Sigmoid colon (tissue), 6 donors: ENCODE measurements at regions not wholly inside any gene's neighbourhood (a gene's known extent, or its start where the extent isn't known, plus 50 kb on each side); places are given as distances from the start of the nearest gene placed in this dataset.
"Not testable (repeated sequence)": the region's sequence is repeated elsewhere in the genome, so short reads cannot be mapped to it uniquely, and the experiment has no call there.

Source experiments
- DNase-seq: peaks from one replicate; pipeline ENCODE4 v3.0.0-alpha.2; 2019
- H3K27ac ChIP-seq, 4 donors: fragments of 200-600 bp; sonication (generic); one replicate each; pipeline ENCODE4 v1.5.1; 2016 to 2019; ENCODE audit warnings: mild to moderate bottlenecking in 1 of 4
- H3K27me3 ChIP-seq, 3 donors: fragments of 200-600 bp; sonication (generic); one replicate each; pipeline ENCODE4 v1.5.1; 2019; ENCODE audit warnings: mild to moderate bottlenecking in 1 of 3
- H3K36me3 ChIP-seq, 4 donors: fragments of 200-600 bp; sonication (generic); one replicate each; pipeline ENCODE4 v1.5.1; 2016 to 2019
- H3K4me1 ChIP-seq, 4 donors: fragments of 200-600 bp; sonication (generic); one replicate each; pipeline ENCODE4 v1.5.1; 2017 to 2019
- H3K4me3 ChIP-seq, 4 donors: fragments of 200-600 bp; sonication (generic); one replicate each; pipeline ENCODE4 v1.5.1; 2017 to 2019; ENCODE audit warnings: mild to moderate bottlenecking in 2 of 4, moderate library complexity in 1 of 4
- H3K9me3 ChIP-seq, 4 donors: fragments of 200-600 bp in 3 of 4; sonication (generic) in 3 of 4; one replicate each; pipeline versions ENCODE4 v1.5.1 to v1.6.1; 2013 to 2019
- CTCF ChIP-seq, 4 experiments: fragments of 450-650 bp in 3 of 4; fragments of 200-600 bp in 1 of 4; IDR thresholded peaks; one replicate each; pipeline ENCODE4 v1.5.1; 2016 to 2019; ENCODE audit warnings: antibody characterized with exemption in 4 of 4, mild to moderate bottlenecking in 3 of 4, moderate library complexity in 2 of 4
- POLR2AphosphoS5 ChIP-seq, 4 donors: sonication (generic); formaldehyde crosslinking; IDR thresholded peaks; one replicate each; pipeline ENCODE4 v1.6.1; 2017; ENCODE audit warnings: antibody characterized with exemption in 4 of 4
- WGBS, 2 donors: extraction: QIAGEN DNeasy Blood & Tissue Kit; methylation state at CpG; one replicate each; pipeline ENCODE4 v1.1.7; 2013; 5-methylcytosine and 5-hydroxymethylcytosine counted together
- intact Hi-C: fragments of 100-400 bp; cut with DNase I; formaldehyde crosslinking; loops from one replicate; pipeline ENCODE4 v1.15.1; 2023
- donor health status: healthy with polysubstance abuse.
- donor health status: healthy.

- 58 to 71% methylated on average over 3 of the region's 3 CpGs for WGBS, 2 donors
- H3K4me1 ChIP-seq, H3K9me3 ChIP-seq, intact Hi-C loops, H3K27me3 ChIP-seq, DNase-seq, H3K27ac ChIP-seq, H3K36me3 ChIP-seq, H3K4me3 ChIP-seq: not testable (repeated sequence)
Observed at GRCh38 chr2:131665716-131666115, 138.0 kb downstream of the CCDC74A start.

- peak overlapping the region in 1 of 4 donors; percentile 56 for H3K27ac ChIP-seq
- 66 to 77% methylated on average over 5 of the region's 5 CpGs for WGBS, 2 donors
- DNase-seq, H3K27me3 ChIP-seq, H3K4me3 ChIP-seq, H3K36me3 ChIP-seq, H3K9me3 ChIP-seq, intact Hi-C loops: not testable (repeated sequence)
- H3K4me1 ChIP-seq = peaks cover 0 to 24% (median 19%) of the 10 kb centered on the region in 4 donors
Observed at GRCh38 chr2:131668794-131669540, 141.3 kb downstream of the CCDC74A start.

GRCh38 chr2:131671841-131672470 lies 144.3 kb downstream of the CCDC74A start:
- peaks cover 0 to 29% (median 22%) of the 10 kb centered on the region in 4 donors for H3K4me1 ChIP-seq
- 60 to 72% methylated on average over 28 of the region's 28 CpGs for WGBS, 2 donors
- H3K4me3 ChIP-seq, H3K9me3 ChIP-seq, H3K36me3 ChIP-seq, H3K27ac ChIP-seq, DNase-seq, intact Hi-C loops, H3K27me3 ChIP-seq: not testable (repeated sequence)

- H3K36me3 ChIP-seq, H3K27me3 ChIP-seq, H3K9me3 ChIP-seq, H3K27ac ChIP-seq, intact Hi-C loops, DNase-seq: not testable (repeated sequence)
- WGBS, 2 donors = 2 to 7% methylated on average over 38 of the region's 38 CpGs
- peaks cover 0 to 29% (median 22%) of the 10 kb centered on the region in 4 donors for H3K4me1 ChIP-seq
- peak overlapping the region in 3 of 4 donors; percentile 31 to 45 (median 38) for H3K4me3 ChIP-seq
- peak; percentile 32 to 53 (median 36) for TF ChIP-seq CTCF (IDR thresholded peaks at IDR 0.05)
Observed at GRCh38 chr2:131672471-131673399, 145.0 kb downstream of the CCDC74A start.

- intact Hi-C loops = loop anchor here (2.0 kb wide), 1 partner anchor 127 kb away; no protein-coding TSS in a partner anchor
- H3K4me1 ChIP-seq = peaks cover 0 to 29% (median 22%) of the 10 kb centered on the region in 4 donors
- no peaks in the 10 kb centered on the region for H3K36me3 ChIP-seq
- peak overlapping the region in 3 of 4 donors; percentile 31 to 45 (median 38) for H3K4me3 ChIP-seq
- H3K27me3 ChIP-seq = peaks cover 0 to 10% (median 0%) of the 10 kb centered on the region in 3 donors
- TF ChIP-seq CTCF (IDR thresholded peaks at IDR 0.05) (peak in 3 of 4 experiments; percentile 70 to 95 (median 81)), POLR2AphosphoS5 (IDR thresholded peaks at IDR 0.05) (no peak)
- no peak overlapping the region for H3K27ac ChIP-seq
- no peaks in the 10 kb centered on the region for H3K9me3 ChIP-seq
- peak; percentile 85 for DNase-seq
- 3 to 4% methylated on average over 48 of the region's 48 CpGs for WGBS, 2 donors
Observed at GRCh38 chr2:131673400-131674173, 145.9 kb downstream of the CCDC74A start.
